Thyroid gland (tissue), 4 donors: ENCODE measurements at regions not wholly inside any gene's neighbourhood (a gene's known extent, or its start where the extent isn't known, plus 50 kb on each side); places are given as distances from the start of the nearest gene placed in this dataset.

Experiments
- POLR2A ChIP-seq, 2 donors: fragments of 450-650 bp; IDR thresholded peaks; one replicate each; pipeline ENCODE4 v1.6.1; 2017; ENCODE audit warnings: antibody characterized with exemption in 2 of 2, mild to moderate bottlenecking in 2 of 2, moderate library complexity in 1 of 2
- TF ChIP-seq, protein P1 (sequence below), 6 experiments: fragments of 200-600 bp in 3 of 6; fragments of 450-650 bp in 3 of 6; sonication (generic) in 3 of 6; IDR thresholded peaks; one replicate each; pipeline ENCODE4 v1.5.1; 2016 to 2019; ENCODE audit warnings: antibody characterized with exemption in 6 of 6, mild to moderate bottlenecking in 2 of 6, inconsistent platforms in 1 of 6, moderate library complexity in 1 of 6

DNA sequence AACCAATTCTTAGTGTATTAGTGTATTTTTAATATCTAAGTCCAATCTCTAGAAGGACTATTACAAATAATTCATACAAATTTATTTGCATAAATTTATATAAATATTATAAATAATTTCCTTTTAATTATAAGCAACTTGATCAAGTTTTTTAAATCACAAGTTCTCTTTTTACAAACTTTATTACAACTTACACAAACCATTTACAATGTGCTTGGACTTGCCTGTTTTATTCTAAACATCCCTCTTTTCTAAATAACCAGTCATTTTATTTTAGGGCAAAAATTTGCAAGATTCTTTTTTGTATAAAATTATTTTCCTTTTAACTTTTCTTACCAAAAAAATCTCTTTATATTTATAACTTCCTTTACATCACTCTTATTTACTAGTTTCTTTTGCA lies 83.5 kb upstream of the SYNCRIP start:
- TF ChIP-seq POLR2A (IDR thresholded peaks at IDR 0.05): no peak
- TF ChIP-seq, protein P1, sequence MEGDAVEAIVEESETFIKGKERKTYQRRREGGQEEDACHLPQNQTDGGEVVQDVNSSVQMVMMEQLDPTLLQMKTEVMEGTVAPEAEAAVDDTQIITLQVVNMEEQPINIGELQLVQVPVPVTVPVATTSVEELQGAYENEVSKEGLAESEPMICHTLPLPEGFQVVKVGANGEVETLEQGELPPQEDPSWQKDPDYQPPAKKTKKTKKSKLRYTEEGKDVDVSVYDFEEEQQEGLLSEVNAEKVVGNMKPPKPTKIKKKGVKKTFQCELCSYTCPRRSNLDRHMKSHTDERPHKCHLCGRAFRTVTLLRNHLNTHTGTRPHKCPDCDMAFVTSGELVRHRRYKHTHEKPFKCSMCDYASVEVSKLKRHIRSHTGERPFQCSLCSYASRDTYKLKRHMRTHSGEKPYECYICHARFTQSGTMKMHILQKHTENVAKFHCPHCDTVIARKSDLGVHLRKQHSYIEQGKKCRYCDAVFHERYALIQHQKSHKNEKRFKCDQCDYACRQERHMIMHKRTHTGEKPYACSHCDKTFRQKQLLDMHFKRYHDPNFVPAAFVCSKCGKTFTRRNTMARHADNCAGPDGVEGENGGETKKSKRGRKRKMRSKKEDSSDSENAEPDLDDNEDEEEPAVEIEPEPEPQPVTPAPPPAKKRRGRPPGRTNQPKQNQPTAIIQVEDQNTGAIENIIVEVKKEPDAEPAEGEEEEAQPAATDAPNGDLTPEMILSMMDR (IDR thresholded peaks at IDR 0.05): no peak
